ENCODE measurements at regions not wholly inside any gene's neighbourhood (a gene's known extent, or its start where the extent isn't known, plus 50 kb on each side); places are given as distances from the start of the nearest gene placed in this dataset.

GRCh38 chrX:45765281-45765680 is 564.6 kb upstream of the DIPK2B start:
- Mint-ChIP-seq H3K4me1 (peaks cover 51% of the 10 kb centered on the region), H3K4me3 (no peak overlapping the region), H3K27ac (peak overlapping the region in 4 of 7 donors; percentile 44 to 69 (median 50)), H3K36me3 (peaks cover 4 to 7% of the 10 kb centered on the region in 2 donors), H3K9me3 (no peaks in the 10 kb centered on the region), H3K27me3 (ENCODE audit: low read depth in 3 of 3) (peaks cover 0 to 38% (median 0%) of the 10 kb centered on the region in 3 donors)
- Histone ChIP-seq H3K4me3 (replicated peaks in 1 of 3; ENCODE audit: low read depth in 2 of 3, low read length in 3 of 3) (no peak overlapping the region), H4K20me1 (ENCODE audit: insufficient read depth, low read length) (no peaks in the 10 kb centered on the region), H3K27me3 (ENCODE audit: control insufficient read depth in 2 of 2, insufficient read depth in 2 of 2, low read length in 2 of 2) (peaks cover 0 to 57% of the 10 kb centered on the region in 2 donors), H3K27ac (ENCODE audit: low read depth in 1 of 2, low read length in 2 of 2) (no peak overlapping the region), H3K9me3 (replicated peaks in 1 of 2; ENCODE audit: control insufficient read depth in 1 of 2, insufficient read depth in 1 of 2, low read length in 2 of 2) (no peaks in the 10 kb centered on the region), H2AFZ (ENCODE audit: insufficient read depth, low read depth, low read length, poor library complexity, severe bottlenecking) (no peak overlapping the region), H3K9ac (ENCODE audit: insufficient read depth, low read length, poor library complexity, severe bottlenecking) (no peak overlapping the region), H3K36me3 (replicated peaks in 1 of 2; ENCODE audit: control insufficient read depth in 1 of 2, insufficient read depth in 2 of 2, low read length in 2 of 2) (no peaks in the 10 kb centered on the region), H3K79me2 (ENCODE audit: insufficient read depth, low read length) (peaks cover 86% of the 10 kb centered on the region), H3K4me1 (ENCODE audit: control insufficient read depth in 1 of 2, insufficient read depth in 2 of 2, low read length in 2 of 2) (peaks cover 48 to 60% of the 10 kb centered on the region in 2 donors), H3K4me2 (replicated peaks; ENCODE audit: extremely low read depth, low read length, poor library complexity, severe bottlenecking) (no peak overlapping the region)
- no peak for TF ChIP-seq CTCF (IDR thresholded peaks at IDR 0.05)
- intact Hi-C loops (cut with micrococcal nuclease), result no loop called here
- DNase-seq, result no peak
- no CpG with 5 or more reads among the region's 1 CpG for WGBS (ENCODE audit: insufficient coverage)

- Histone ChIP-seq H3K9me3 (replicated peaks in 1 of 2; ENCODE audit: control insufficient read depth in 1 of 2, insufficient read depth in 1 of 2, low read length in 2 of 2) (no peaks in the 10 kb centered on the region), H3K4me1 (ENCODE audit: control insufficient read depth in 1 of 2, insufficient read depth in 2 of 2, low read length in 2 of 2) (peaks cover 62 to 76% of the 10 kb centered on the region in 2 donors), H2AFZ (ENCODE audit: insufficient read depth, low read depth, low read length, poor library complexity, severe bottlenecking) (no peak overlapping the region), H3K27ac (ENCODE audit: low read depth in 1 of 2, low read length in 2 of 2) (peak overlapping the region in 1 of 2 donors; percentile 66), H4K20me1 (ENCODE audit: insufficient read depth, low read length) (no peaks in the 10 kb centered on the region), H3K27me3 (ENCODE audit: control insufficient read depth in 2 of 2, insufficient read depth in 2 of 2, low read length in 2 of 2) (peaks cover 0 to 44% of the 10 kb centered on the region in 2 donors), H3K9ac (ENCODE audit: insufficient read depth, low read length, poor library complexity, severe bottlenecking) (no peak overlapping the region), H3K79me2 (ENCODE audit: insufficient read depth, low read length) (peaks cover 75% of the 10 kb centered on the region), H3K4me2 (replicated peaks; ENCODE audit: extremely low read depth, low read length, poor library complexity, severe bottlenecking) (peak overlapping the region; percentile 31), H3K4me3 (replicated peaks in 1 of 3; ENCODE audit: low read depth in 2 of 3, low read length in 3 of 3) (no peak overlapping the region), H3K36me3 (replicated peaks in 1 of 2; ENCODE audit: control insufficient read depth in 1 of 2, insufficient read depth in 2 of 2, low read length in 2 of 2) (no peaks in the 10 kb centered on the region)
- Mint-ChIP-seq H3K9me3 (peaks cover 0 to 2% (median 0%) of the 10 kb centered on the region in 7 donors), H3K27me3 (ENCODE audit: low read depth in 3 of 3) (peaks cover 0 to 22% (median 0%) of the 10 kb centered on the region in 3 donors), H3K4me1 (peaks cover 70% of the 10 kb centered on the region), H3K27ac (peak overlapping the region; percentile 49 to 85 (median 79)), H3K4me3 (no peak overlapping the region), H3K36me3 (peaks cover 4 to 9% of the 10 kb centered on the region in 2 donors)
- no peak for TF ChIP-seq CTCF (IDR thresholded peaks at IDR 0.05)
- DNase-seq, result peak; percentile 69 to 82 (median 75)
- no CpG with 5 or more reads among the region's 6 CpGs for WGBS (ENCODE audit: insufficient coverage)
- intact Hi-C loops (cut with micrococcal nuclease), result no loop called here
Observed at GRCh38 chrX:45762699-45763647, 562.3 kb upstream of the DIPK2B start.
